ENCODE measurements at regions not wholly inside any gene's neighbourhood (a gene's known extent, or its start where the extent isn't known, plus 50 kb on each side); places are given as distances from the start of the nearest gene placed in this dataset.

DNA sequence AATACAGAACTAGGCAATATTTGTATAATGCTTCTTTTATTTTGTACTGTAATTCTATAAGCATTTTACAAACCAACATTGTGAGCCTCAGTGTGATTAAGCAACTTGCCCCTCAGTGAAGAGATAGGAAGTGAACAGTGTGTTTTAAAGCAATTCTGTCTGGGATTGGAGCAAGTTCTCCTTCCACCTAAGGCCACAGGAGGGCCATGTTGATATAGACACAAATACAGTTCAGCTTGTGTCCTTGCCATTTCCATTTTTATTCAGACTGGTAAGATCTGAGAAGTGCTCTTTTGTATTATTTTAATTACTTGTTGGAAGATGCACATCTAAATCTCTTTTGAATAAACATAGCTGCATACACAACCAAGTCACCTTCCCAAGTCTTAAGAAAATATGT, 416.3 kb upstream of the COBL start:
- DNase-seq, result no peak

DNA sequence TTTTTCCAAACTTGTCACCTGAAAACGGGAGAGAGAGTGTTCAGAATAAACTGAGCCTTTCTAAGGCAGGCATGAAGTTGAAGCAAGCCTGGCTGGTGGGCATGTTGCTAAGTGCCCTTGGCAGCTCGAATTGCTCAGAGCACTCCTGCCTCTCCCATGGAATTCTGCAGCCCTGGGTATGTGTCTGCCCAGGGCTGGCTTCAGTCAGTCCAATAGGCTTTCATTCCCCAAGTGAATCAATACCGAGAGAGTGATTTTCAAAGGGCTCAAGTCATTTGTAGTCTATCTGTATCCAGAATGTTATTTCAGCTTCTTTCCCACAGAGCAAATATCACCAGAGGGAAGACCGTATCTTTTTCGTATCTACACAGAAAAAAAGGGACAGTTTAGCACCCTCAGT, 415.5 kb upstream of the COBL start:
- DNase-seq, result no peak

DNA sequence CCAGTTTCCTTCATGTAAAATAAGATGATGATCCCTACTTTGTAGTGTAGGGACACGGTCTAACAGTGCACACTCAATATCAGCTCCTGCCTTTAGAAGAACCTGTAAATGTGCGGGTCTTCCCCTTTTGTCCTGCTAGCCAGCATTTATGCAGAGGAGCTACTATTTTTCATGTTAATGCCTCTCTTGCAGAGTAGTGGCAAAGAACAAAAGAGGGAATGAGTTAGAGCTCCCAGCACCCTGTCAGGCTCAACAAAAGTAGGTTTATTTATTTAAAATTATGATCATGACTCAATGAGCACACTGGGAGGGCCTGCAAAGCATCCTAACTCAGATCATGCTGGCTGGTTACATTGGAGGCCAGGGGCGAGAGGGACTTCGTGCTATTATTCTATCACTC, 414.5 kb upstream of the COBL start:
- DNase-seq, result no peak

DNA sequence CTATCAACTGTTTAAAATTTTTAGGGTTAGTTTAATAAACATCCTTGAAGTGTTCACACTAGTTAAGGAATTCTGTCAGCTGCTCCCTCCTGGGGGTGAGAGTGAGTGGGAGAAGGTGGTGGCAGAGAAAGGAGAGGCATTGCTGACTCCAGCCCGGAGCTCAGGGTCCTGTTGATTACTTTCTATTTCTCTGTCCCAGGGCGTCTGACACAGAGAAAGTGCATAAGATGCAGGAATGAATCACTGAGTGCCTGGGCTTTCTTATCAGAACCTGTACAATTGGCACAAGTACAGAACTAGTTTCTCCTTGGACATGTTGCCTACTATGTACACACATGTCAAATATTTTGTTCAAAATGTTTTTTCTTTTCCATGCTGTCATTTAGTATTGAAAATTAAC, 410.8 kb upstream of the COBL start:
- DNase-seq, result no peak

DNA sequence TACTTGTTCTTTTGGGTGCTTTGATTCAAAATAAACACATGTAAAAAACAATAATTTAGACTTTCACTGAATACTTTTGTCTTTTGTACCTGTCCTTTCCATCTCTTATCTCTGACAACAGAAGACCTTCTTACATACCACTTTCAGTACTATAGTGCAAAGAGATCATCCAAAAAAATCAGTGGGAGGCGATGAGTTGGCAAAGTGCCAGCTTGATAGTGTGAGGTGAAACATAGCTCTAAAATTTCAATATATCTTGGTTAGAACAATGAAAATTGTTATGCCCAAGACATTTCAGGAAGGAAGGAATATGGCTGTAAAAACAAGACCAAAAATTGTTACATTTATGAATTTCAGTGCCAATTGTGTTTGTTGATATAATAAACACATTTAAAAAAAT, 390.2 kb upstream of the COBL start:
- no peak for DNase-seq

DNA sequence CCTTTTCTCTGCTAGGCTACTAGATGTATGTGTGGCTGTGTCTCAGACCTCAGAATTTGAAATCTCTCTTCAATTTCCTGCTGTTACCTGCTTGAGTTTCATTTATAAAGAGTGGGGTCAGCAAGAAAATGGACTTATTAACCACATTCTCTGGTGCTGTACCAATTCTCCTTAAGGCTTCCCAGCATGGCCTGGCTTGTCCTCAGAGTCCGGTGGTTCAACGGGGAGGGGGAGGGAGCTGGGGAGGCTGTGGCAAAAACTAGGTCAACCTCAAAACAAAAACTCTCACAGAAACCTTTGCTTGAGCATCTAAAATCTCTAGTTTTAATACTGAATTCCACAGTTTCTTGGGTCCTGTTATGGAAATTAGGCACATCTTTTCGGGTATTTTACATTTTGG, 389.1 kb upstream of the COBL start:
- no peak for DNase-seq

DNA sequence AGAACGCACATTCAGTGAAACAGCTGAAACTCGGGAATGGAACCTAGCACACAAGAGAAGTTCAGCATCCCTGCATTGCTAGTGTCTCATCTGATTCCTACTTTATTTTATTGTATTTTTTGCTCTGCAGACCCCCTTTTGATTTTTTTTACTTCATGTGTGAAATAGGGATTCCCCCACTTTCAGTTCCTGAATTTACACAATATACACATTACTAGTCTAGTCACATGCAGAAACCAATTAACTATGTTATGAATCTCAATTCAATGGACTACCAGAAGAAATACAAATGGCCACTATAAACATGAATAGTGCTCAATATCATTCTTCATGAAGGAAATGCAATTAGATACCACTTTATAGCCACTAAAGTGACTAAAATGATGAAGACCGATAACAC, 386.1 kb upstream of the COBL start:
- DNase-seq, result no peak

DNA sequence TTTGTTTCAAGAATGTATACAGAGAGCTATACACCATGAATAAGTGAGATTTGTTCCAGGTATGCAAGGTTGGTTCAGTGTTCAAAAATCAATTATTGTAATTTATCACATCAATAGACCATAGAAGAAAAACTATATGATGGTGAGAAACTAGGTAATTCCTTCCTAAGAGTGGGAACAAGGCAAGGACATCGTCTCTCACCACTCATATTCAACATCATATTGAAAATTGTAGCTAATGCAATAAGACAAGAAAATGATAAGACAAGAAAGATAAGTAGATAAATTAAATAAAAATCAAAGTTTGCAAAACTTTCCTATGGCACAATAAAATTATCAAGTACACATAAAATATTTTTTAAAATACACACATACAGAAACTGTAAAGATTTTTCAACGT, 385.3 kb upstream of the COBL start:
- no peak for DNase-seq

DNA sequence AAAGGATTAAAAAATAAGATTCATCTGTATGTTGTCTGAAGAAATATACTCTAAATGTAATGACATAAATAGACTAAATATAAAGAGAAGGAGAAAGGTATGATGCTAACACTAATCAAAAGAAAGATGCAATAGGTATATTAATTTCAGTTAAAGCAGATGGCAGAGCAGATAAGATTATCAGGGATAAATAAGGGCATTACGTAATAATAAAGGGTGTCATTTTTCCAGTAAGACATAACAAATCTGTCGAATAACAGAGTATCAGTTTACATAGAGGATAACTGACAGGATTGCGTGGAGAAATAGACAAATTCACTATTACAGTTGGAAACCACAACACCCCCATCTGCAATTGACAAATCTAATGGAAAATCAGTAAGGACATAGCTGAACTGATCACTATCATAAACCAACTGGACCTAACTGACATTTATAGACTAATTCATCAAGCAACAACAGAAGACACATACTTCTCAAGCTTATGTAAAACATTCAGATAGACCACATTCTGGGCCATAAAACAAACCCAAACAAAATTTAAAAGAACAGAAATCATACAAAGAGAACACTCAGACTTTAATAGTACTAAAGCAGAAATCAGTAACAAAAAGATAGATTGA, 384.1 kb upstream of the COBL start:
- no peak for DNase-seq

DNA sequence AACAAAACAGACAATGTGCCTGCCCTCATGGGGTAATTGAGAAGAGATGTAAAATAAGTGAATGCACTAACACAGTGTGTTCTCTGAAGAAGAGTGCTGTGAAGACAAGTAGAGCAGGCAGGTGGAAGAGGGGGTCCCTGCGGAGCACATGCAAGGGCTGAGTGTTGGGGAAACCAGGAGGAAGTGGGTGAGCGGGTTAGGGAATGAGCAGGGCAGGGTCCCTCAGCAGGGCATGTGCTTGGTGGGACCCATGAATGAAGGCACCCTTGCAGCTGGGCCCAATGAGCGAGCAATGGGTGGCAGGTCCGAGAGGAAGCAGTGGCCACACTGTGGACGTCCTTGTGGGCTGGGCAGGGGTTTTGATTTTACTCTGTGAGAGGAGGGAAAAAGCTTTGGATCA, 376.6 kb upstream of the COBL start:
- DNase-seq, result no peak

DNA sequence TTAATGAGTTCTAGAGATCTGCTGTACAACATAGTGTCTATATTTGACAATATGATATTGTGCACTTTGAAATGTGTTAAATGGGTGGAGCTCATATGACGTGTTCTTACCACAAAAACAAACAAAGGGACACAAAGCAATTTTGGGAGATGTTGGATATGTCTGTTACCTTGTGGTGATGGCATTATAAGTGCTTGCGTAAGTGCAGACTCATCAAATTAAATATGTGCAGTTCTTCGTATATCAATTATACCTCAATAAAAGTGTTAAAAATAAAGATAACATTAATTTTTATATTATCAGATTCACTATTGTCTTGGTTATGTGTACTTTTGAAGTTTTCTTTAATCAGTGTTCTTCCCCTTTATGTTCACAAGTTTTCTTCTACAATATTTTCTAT, 372.9 kb upstream of the COBL start:
- no peak for DNase-seq

DNA sequence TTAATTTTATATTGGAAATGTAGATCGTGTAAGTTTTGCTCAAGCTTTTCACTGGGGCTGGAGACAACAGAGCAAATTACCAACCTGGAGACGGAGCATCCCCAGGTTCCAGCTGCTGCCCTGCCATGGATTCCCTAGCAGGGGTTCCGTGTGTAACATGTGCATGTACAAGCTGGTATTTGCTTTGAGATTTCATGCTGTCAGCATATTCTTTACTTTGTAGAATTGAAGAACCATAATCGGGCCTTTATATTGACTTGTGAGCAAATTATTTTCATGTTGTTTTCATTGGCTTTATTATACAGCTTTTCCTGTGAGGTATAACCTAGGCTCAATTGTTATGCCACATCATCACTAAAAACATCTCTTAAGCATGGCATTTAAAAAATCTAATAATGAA, 369.2 kb upstream of the COBL start:
- no peak for DNase-seq

DNA sequence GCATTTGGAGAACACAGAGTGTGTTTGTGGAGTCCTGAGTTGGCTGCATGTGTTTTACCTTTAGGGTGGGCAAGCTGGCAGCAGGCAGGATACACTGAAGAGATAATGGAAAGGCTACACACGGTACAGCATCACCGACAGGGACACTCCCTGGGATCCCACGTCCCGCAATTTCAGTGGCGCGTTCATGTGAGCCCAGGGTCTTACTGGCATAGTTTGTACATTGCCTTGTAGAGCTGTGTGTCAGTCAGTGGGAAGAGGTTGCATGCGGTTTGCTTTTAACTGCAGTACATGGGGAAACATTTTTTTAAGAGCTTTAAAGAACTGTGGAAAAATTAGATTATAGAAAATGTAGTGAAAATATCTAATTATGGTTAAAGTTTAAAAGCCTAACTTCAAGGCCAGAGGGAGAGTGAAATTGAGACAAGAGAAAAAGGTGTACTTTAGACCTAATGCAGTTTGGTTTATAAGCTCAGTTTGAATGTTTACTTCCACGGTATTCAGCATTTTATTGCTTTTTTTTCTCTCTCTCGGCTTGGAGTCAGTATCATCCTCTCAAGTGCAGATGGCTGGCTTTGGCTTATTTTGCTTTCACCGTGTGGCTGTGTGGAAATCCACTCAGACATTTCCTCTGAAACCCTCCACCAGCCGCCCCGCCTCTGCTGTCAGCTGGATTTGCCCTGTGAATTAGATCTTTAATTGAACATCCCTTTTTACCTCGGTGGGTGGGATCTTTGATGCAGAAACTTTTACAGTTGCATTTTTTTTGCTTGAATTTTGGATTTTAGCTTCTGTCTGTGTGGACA, 364.2 kb upstream of the COBL start:
- no peak for DNase-seq

DNA sequence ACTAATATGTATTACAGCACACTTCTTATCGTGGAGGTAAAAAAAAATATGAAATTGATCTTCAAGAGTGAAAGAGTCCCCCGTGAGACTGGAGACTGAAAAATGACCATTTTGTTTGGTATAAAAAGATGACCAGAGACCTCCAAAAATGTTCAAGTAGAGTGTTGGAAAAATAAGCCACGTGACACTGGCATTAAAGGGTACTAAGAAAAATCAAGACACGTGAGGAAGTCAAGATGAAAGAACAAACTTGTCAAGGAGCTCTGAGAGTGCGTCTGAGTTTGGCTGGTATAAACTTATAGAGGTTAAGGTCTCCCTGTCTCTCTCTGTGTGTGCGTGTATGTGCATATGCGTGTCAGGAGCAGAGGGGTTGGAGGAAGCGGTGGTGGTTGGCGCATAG, 362.7 kb upstream of the COBL start:
- DNase-seq, result no peak

DNA sequence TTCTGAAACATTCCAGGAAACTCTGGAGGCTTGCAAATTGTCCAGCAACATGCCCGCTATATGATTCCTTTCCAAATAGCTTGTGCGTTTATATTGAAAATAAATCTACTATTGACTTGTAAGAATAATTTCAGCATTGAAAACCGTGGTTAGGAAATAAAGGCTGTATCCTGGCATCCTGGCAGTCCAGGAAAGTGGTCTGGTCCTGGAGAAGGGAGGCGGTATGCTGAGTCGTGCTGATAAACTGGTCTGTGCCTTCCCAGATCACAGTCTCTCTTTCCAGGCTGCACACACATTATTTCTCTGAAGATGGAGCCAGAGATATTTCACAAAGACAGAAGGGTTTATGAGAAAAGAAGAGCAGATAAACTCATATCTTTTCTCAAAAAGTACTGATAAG, 350.1 kb upstream of the COBL start:
- no peak for DNase-seq

DNA sequence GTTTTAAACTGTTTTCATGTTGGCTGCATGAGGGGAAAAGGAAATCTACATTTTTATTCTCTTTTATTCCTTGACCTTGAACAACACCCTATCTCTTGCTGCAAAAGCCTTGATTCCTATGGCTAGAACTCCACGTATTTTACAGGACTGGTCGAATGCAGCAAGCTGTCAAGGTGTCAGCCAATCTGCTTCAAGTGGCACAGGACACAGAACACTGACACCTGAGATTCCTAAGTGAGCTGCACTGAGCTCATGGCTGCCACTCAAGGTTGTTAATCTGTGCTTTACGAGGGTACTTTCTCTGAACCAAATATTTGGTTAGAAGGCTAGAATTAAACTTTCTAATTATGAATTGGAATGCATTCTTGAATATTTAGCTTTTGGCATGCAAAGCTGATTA, 349.7 kb upstream of the COBL start:
- no peak for DNase-seq

DNA sequence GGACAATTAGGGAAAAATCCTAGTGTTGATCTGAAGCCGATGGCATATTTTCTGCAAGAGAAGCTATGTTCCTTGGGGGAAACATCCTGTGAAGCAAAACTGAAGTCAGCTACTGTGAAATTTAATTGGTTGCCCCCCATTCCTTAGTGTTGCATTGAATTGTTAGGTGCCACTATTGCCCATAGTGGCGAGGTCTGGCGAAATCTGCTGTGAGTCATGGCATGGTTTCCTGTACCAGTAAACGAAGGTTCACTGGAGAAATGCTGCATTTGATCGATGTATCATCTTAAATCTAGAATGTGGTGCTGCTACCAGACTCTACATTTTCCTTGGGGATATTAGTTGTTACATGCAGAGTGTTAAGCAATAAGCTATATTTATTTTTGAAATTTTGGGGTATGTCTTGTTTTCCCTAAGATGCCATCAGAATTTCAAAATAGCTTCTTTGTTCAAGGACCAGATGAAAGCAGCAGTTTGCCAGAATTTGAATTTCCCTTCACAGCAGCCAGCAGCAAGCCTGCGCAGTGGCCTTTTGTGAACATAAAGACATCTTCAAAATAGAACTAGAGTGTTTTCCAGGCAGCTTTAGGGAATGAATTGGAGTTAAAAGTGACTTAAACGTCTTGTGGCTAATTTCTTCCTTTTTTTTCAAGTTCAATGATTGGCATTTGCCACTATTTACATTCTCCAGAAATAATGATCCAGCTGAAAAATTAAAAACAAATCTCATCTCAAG, 348.6 kb upstream of the COBL start:
- DNase-seq, result no peak

DNA sequence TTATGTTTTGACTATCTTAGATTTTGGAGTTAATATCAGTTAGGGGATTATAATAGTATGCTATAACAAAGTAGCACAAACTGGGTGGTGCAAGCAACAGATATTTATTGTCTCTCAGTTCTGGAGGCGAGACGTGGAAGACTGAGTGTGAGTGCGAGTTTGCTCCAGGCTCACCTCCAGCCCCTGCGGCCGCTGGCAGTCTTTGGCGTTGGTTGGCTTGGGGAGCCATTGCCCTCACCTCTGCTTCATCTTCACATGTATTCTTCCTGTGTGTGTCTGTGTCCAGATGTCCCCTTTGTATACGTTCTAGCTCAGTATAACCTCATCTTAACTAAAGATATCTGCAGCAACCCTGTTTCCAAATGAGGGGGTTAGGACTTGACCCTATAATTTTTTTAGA, 343.9 kb upstream of the COBL start:
- no peak for DNase-seq

DNA sequence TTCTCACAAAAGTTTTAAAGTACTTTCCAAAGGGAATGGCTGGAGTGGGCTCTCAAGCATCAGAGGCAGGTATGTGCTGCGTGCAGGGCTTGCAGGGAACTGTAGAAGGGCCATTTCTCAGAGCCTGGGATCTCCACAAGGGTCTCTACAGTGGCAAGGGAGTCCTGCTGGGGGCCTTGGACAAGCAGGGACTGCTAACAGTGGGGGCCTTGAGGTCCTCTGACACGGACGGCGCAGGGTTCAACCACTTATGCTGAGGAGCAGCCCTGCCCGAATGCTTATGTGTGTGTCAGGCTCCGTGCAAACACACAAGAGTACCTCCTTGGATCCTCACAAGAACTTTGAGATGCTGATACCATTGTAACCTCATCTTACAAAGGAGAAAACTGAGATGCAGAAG, 342.1 kb upstream of the COBL start:
- no peak for DNase-seq

DNA sequence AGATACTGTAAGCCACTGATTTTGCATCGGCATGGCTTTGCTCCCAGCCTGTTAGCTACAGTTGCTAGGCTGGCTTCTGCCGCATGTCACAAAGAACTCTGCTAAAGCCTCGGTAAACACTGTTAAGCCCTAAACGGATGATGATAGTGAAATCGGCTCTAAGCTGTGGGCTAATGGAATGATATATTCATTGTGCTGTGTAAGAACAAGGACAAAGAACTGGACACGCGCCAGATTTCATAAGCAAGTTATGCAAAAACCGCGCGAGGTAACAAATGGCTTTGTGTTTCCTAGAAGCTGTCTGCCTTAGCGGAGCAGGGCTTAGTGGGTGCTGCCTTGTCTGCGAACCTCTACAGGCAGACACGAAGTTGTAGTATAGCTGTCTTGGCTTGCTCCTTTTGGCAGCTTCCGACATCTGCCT, 331.3 kb upstream of the COBL start:
- no peak for DNase-seq

DNA sequence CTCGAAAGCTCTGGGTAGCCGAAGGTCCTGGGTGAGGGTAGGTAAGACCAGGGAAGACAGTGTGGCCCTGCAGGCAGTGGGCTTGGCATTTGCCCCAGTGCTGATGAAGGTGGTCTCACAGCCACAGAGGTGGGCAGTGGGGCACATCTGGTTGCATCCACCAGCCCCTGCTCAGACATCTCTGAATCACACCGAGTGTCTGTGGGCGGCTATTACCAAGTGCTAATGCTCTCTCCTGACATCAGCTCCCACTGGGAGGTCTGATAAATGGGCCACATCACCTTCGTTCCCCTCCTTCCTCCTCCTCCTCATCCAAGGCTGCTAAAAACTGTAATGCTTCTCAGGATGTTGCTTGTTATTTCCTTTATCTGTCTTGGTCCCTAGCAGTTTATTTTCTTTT, 330.9 kb upstream of the COBL start:
- DNase-seq, result no peak

DNA sequence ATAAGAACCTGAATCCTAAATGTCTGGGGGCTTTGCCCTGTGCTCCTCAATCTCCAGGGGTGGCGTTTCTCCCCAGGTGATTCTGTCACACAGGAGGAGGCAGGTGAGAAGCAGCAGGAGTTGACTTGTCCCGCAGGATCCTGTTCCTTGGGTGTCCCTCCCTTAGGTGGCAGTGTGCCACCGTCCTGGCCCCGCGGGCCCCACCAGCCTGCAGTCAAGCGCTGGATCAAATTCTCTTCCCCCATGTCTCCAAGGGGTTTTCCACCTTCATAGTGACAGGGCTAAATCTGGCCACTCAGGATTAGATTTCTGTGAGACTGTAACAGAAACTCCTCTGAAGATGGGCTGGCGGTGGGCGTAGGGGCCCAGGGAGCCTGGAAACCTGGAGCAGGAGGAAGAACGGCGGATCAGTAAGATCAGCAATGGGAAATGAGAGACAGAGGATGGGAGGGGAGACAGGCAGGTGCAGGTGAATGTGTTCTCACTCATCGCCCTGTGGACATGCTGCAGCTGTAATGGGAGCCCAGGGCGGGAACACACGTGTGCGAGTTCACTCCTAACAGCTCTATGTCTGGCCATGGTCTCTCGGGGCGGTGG, 329.2 kb upstream of the COBL start:
- no peak for DNase-seq

DNA sequence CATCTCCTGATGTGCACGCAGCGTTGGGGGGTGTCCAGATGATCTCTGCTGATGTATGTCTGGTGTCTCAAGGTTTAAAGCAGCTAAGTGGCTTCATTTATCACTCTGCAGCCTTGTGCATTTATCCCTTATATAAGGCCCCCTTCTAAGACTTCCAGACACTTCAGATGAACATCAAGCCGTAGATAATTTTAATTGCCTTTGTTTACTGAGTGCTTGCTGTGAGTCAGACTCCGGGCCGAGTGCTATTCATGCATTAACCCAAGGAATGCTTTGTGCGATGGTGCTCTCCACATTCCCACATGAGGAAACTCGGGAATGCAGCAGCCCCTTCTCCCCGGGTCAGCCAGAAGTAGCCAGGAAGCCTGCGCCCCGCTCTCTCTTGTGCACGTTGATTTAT, 328.6 kb upstream of the COBL start:
- DNase-seq, result no peak

DNA sequence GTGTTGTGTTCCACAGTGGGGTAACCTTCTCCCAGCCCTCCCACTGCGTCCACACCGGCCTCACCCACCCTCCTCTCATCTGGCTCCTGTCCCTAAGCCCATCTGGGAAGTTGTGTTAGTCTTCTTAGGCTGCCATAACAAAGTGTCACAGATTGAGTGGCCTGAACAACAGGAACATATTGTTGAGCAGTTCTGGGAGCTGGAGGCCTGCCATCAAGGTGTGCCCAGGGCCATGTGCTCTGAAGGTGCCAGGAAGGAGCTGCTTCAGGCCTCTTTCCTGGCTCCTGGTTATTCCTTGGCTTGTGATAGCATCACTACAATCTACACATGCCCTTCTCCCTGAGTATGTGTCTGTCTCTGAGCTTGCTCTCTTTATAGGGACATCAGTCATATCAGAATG, 327.6 kb upstream of the COBL start:
- DNase-seq, result no peak
